Adrenal gland (tissue), 5 donors: ENCODE measurements at regions not wholly inside any gene's neighbourhood (a gene's known extent, or its start where the extent isn't known, plus 50 kb on each side); places are given as distances from the start of the nearest gene placed in this dataset.

Source experiments
- CTCF ChIP-seq, 6 experiments: fragments of 450-650 bp in 4 of 6; fragments of 200-600 bp in 2 of 6; sonication (generic) in 1 of 6; IDR thresholded peaks; 1 replicate in 5 of 6; 2 replicates in 1 of 6; pipeline versions ENCODE4 v1.5.1 to v1.8.0; 2016 to 2021; ENCODE audit warnings: antibody characterized with exemption in 6 of 6, mild to moderate bottlenecking in 2 of 6, moderate library complexity in 1 of 6
- POLR2A ChIP-seq, 2 donors: fragments of 450-650 bp; IDR thresholded peaks; one replicate each; pipeline ENCODE4 v1.6.1; 2017; ENCODE audit warnings: antibody characterized with exemption in 2 of 2, mild to moderate bottlenecking in 2 of 2, moderate library complexity in 1 of 2
- donor health status: DM: no; HTN: no; CAD: no.

- TF ChIP-seq CTCF (IDR thresholded peaks at IDR 0.05) (no peak), POLR2A (IDR thresholded peaks at IDR 0.05) (no peak)
These were observed 760.4 kb downstream of the ADCYAP1 start for GRCh38 chr18:1665079-1665478.
